22Rv1 (cell line): ENCODE measurements at regions not wholly inside any gene's neighbourhood (a gene's known extent, or its start where the extent isn't known, plus 50 kb on each side); places are given as distances from the start of the nearest gene placed in this dataset.

Source experiments
- ZFX ChIP-seq: fragments of 450-650 bp; IDR thresholded peaks from 2 replicates; pipeline ENCODE4 v1.6.1; 2017; ENCODE audit warnings: antibody characterized with exemption, borderline replicate concordance
- TF ChIP-seq, protein P1 (sequence below): fragments of 450-650 bp; IDR thresholded peaks from 2 replicates; pipeline ENCODE4 v1.5.1; 2017; ENCODE audit warnings: mild to moderate bottlenecking

DNA sequence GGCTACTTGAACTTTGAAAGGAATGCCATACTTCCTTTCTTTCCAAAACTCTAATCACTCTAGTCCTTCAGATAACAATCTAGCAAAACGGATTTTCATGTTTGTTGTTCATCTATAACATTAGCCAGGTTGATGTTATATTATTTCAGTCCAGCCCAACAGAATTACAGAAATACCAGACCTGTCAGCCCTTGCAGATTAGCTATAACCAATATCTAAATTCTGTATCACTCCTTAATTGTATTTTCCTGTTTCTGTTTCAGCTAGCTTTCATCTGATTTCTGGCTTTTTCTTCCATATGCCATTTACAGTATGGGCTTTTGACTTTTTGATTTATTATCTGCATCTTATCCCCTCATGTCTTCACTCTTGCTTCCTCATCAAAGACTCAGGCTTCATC lies 479.8 kb upstream of the CDH8 start:
- TF ChIP-seq, protein P1, sequence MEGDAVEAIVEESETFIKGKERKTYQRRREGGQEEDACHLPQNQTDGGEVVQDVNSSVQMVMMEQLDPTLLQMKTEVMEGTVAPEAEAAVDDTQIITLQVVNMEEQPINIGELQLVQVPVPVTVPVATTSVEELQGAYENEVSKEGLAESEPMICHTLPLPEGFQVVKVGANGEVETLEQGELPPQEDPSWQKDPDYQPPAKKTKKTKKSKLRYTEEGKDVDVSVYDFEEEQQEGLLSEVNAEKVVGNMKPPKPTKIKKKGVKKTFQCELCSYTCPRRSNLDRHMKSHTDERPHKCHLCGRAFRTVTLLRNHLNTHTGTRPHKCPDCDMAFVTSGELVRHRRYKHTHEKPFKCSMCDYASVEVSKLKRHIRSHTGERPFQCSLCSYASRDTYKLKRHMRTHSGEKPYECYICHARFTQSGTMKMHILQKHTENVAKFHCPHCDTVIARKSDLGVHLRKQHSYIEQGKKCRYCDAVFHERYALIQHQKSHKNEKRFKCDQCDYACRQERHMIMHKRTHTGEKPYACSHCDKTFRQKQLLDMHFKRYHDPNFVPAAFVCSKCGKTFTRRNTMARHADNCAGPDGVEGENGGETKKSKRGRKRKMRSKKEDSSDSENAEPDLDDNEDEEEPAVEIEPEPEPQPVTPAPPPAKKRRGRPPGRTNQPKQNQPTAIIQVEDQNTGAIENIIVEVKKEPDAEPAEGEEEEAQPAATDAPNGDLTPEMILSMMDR = no peak
- TF ChIP-seq ZFX = no peak
